Activated CD8-positive, alpha-beta memory T cell treated with anti-CD3 and anti-CD28 coated beads, Interleukin-2, amount 50 U/mL, for 1 hour (primary cell): ENCODE measurements at regions not wholly inside any gene's neighbourhood (a gene's known extent, or its start where the extent isn't known, plus 50 kb on each side); places are given as distances from the start of the nearest gene placed in this dataset.
"Not testable (repeated sequence)": the region's sequence is repeated elsewhere in the genome, so short reads cannot be mapped to it uniquely, and the experiment has no call there.

Experiments used
- DNase-seq: peaks from one replicate; pipeline ENCODE4 v3.0.0-alpha.2; 2020; ENCODE audit errors: extremely low read depth

GRCh38 chr11:87548797-87549196, 511.1 kb downstream of the TMEM135 start:
- DNase-seq = no peak

GRCh38 chr11:87545858-87546257, 508.1 kb downstream of the TMEM135 start:
- no peak for DNase-seq

- DNase-seq = no peak
Observed at GRCh38 chr11:87539596-87539995, 501.9 kb downstream of the TMEM135 start.

GRCh38 chr11:87536565-87536964, 498.8 kb downstream of the TMEM135 start:
- no peak for DNase-seq

- DNase-seq = no peak
Observed at GRCh38 chr11:87536016-87536415, 498.3 kb downstream of the TMEM135 start.

- DNase-seq = no peak
Observed at GRCh38 chr11:87535513-87535912, 497.8 kb downstream of the TMEM135 start.

GRCh38 chr11:87531835-87532234, 494.1 kb downstream of the TMEM135 start:
- not testable (repeated sequence) for DNase-seq

GRCh38 chr11:87529486-87529885, 491.8 kb downstream of the TMEM135 start:
- no peak for DNase-seq

- no peak for DNase-seq
Observed at GRCh38 chr11:87528752-87529151, 491.0 kb downstream of the TMEM135 start.

- no peak for DNase-seq
Observed at GRCh38 chr11:87523276-87523675, 485.5 kb downstream of the TMEM135 start.

- DNase-seq = no peak
Observed at GRCh38 chr11:87518266-87518665, 480.5 kb downstream of the TMEM135 start.

GRCh38 chr11:87517351-87517750, 479.6 kb downstream of the TMEM135 start:
- no peak for DNase-seq

GRCh38 chr11:87507722-87508121, 470.0 kb downstream of the TMEM135 start:
- DNase-seq = not testable (repeated sequence)

- DNase-seq = not testable (repeated sequence)
Observed at GRCh38 chr11:87506946-87507345, 469.2 kb downstream of the TMEM135 start.

GRCh38 chr11:87501388-87501787, 463.7 kb downstream of the TMEM135 start:
- DNase-seq = no peak

- DNase-seq = not testable (repeated sequence)
Observed at GRCh38 chr11:87494936-87495335, 457.2 kb downstream of the TMEM135 start.

- not testable (repeated sequence) for DNase-seq
Observed at GRCh38 chr11:87494026-87494425, 456.3 kb downstream of the TMEM135 start.

GRCh38 chr11:87493516-87493915, 455.8 kb downstream of the TMEM135 start:
- no peak for DNase-seq

- no peak for DNase-seq
Observed at GRCh38 chr11:87491381-87491780, 453.6 kb downstream of the TMEM135 start.

GRCh38 chr11:87490671-87491070, 452.9 kb downstream of the TMEM135 start:
- no peak for DNase-seq

GRCh38 chr11:87484566-87484965, 446.8 kb downstream of the TMEM135 start:
- DNase-seq = no peak

- no peak for DNase-seq
Observed at GRCh38 chr11:87477321-87477720, 439.6 kb downstream of the TMEM135 start.

- no peak for DNase-seq
Observed at GRCh38 chr11:87473174-87473573, 435.4 kb downstream of the TMEM135 start.

GRCh38 chr11:87466223-87466622, 428.5 kb downstream of the TMEM135 start:
- DNase-seq = no peak

- no peak for DNase-seq
Observed at GRCh38 chr11:87465716-87466115, 428.0 kb downstream of the TMEM135 start.
